KMS-11 (cell line): ENCODE measurements at regions not wholly inside any gene's neighbourhood (a gene's known extent, or its start where the extent isn't known, plus 50 kb on each side); places are given as distances from the start of the nearest gene placed in this dataset.

Experiments
- H2AFZ ChIP-seq: fragments of 200-600 bp; sonication (generic); 2 replicates; pipeline ENCODE4 v1.6.1; 2016; ENCODE audit warnings: antibody characterized with exemption, mixed run types, low read depth
- H3K27ac ChIP-seq: fragments of 200-600 bp; sonication (generic); 2 replicates; pipeline ENCODE4 v1.6.1; 2016; ENCODE audit warnings: mild to moderate bottlenecking, mixed run types
- H3K27me3 ChIP-seq: fragments of 200-600 bp; sonication (generic); 2 replicates; pipeline ENCODE4 v1.6.1; 2017; ENCODE audit warnings: mild to moderate bottlenecking, low read depth, mixed run types, moderate library complexity; ENCODE audit not compliant: insufficient read depth
- H3K36me3 ChIP-seq: fragments of 200-600 bp; sonication (generic); 2 replicates; pipeline ENCODE4 v1.6.1; 2017; ENCODE audit warnings: mild to moderate bottlenecking, mixed run types; ENCODE audit not compliant: insufficient read depth
- H3K4me1 ChIP-seq: fragments of 200-600 bp; sonication (generic); 2 replicates; pipeline ENCODE4 v1.6.1; 2016; ENCODE audit warnings: mild to moderate bottlenecking, low read depth, mixed run types; ENCODE audit not compliant: poor library complexity, severe bottlenecking
- H3K4me2 ChIP-seq: fragments of 200-600 bp; sonication (generic); 2 replicates; pipeline ENCODE4 v1.7.0; 2016; ENCODE audit warnings: mild to moderate bottlenecking, mixed run types
- H3K4me3 ChIP-seq: fragments of 200-600 bp; sonication (generic); IDR thresholded peaks from 2 replicates; pipeline ENCODE4 v1.6.1; 2017; ENCODE audit warnings: low read depth, low read length, mixed read lengths; ENCODE audit not compliant: insufficient read depth
- H3K79me2 ChIP-seq: fragments of 200-600 bp; sonication (generic); 2 replicates; pipeline ENCODE4 v1.6.1; 2016; ENCODE audit warnings: low read depth, mixed run types; ENCODE audit not compliant: insufficient read depth
- H3K9ac ChIP-seq: fragments of 200-600 bp; sonication (generic); 2 replicates; pipeline ENCODE4 v1.6.1; 2016; ENCODE audit warnings: mild to moderate bottlenecking, mixed run types
- H4K20me1 ChIP-seq: fragments of 200-600 bp; sonication (generic); 2 replicates; pipeline ENCODE4 v1.6.1; 2016; ENCODE audit warnings: mild to moderate bottlenecking, mixed run types; ENCODE audit not compliant: insufficient read depth
- TF ChIP-seq, protein P1 (sequence below): fragments of 200-600 bp; sonication (generic); conservative IDR thresholded peaks from 2 replicates; pipeline ENCODE4 v1.6.1; 2017; ENCODE audit warnings: low read depth, mild to moderate bottlenecking, antibody characterized with exemption, low read length, moderate library complexity, mixed read lengths

DNA sequence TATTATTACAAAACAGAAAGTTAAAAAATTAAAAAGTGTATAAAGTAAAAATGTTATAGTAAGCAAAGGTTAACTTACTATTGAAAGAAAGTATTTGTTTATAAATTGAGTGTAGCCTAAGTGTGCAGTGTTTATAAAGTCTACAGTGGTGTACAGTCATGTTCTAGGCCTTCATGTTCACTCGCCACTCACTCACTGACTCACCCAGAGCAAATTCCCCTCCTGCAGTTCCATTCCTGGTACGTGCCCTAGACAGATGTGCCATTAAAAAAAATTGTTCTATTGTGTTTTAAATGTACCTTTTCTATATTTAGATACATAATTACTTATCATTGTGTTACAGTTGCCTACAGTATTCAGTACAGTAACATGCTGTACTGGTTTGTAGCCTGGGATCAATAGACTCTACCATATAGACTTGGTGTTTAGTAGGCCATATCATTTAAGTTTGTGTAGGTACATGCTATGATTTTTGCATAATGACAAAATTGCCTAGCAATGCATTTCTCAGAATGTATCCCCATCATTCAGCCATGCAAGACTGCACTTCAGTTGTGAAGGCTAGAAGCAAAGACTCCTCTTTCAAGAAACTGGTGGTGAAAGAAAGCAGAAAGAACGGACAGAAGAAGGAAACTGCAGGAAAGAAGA, 100.6 kb downstream of the DACT1 start:
- no peaks in the 10 kb centered on the region for H3K36me3 ChIP-seq
- H2AFZ ChIP-seq, result no peak overlapping the region
- TF ChIP-seq, protein P1, sequence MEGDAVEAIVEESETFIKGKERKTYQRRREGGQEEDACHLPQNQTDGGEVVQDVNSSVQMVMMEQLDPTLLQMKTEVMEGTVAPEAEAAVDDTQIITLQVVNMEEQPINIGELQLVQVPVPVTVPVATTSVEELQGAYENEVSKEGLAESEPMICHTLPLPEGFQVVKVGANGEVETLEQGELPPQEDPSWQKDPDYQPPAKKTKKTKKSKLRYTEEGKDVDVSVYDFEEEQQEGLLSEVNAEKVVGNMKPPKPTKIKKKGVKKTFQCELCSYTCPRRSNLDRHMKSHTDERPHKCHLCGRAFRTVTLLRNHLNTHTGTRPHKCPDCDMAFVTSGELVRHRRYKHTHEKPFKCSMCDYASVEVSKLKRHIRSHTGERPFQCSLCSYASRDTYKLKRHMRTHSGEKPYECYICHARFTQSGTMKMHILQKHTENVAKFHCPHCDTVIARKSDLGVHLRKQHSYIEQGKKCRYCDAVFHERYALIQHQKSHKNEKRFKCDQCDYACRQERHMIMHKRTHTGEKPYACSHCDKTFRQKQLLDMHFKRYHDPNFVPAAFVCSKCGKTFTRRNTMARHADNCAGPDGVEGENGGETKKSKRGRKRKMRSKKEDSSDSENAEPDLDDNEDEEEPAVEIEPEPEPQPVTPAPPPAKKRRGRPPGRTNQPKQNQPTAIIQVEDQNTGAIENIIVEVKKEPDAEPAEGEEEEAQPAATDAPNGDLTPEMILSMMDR, result no peak
- H3K79me2 ChIP-seq, result no peaks in the 10 kb centered on the region
- H3K4me3 ChIP-seq, result no peak overlapping the region
- no peak overlapping the region for H3K4me2 ChIP-seq
- H4K20me1 ChIP-seq, result no peaks in the 10 kb centered on the region
- H3K9ac ChIP-seq, result no peak overlapping the region
- H3K27ac ChIP-seq, result no peak overlapping the region
- H3K27me3 ChIP-seq, result no peaks in the 10 kb centered on the region
- H3K4me1 ChIP-seq, result no peaks in the 10 kb centered on the region

DNA sequence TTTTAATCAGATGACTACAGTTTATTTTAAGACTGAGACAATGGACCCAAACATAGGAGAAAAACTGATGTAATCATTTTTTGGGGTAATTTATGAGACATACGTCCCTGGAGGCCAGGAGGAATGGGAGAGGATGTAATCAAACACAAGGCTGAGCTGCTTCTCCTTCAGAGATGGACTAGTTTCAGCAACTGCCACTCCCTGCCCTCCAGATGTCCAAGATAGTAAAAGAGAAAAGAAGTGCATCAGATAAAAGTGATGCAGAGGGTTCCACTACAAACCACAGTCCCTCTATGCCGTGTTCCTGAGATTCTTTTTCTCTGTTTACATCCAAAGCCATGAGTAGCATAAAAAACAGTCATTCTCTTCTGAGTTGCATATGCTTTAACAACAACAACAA, 101.1 kb downstream of the DACT1 start:
- H3K9ac ChIP-seq, result no peak overlapping the region
- TF ChIP-seq, protein P1, result no peak
- no peaks in the 10 kb centered on the region for H3K36me3 ChIP-seq
- H3K27ac ChIP-seq, result no peak overlapping the region
- H3K4me1 ChIP-seq, result no peaks in the 10 kb centered on the region
- H4K20me1 ChIP-seq, result no peaks in the 10 kb centered on the region
- no peak overlapping the region for H3K4me2 ChIP-seq
- no peaks in the 10 kb centered on the region for H3K79me2 ChIP-seq
- no peaks in the 10 kb centered on the region for H3K27me3 ChIP-seq
- H3K4me3 ChIP-seq, result no peak overlapping the region
- H2AFZ ChIP-seq, result no peak overlapping the region

DNA sequence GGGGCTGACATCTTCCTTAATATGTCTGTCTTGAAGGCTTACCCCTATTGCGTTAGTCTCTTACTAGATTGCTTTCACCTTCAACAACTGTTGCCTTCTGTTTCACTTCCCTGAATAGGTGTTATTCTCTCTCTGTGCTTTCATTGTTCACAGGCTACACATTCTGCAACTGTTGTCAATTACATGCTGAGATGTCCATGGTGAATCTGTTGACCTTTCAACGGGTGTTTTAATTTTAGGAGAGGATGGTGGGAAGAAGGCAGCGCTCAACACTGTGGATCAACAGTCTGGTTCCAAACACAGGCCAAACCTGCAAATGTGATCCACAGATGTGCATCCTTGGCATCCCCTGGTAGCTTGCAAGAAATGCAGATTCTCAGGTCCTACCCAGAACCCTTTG, 101.9 kb downstream of the DACT1 start:
- H3K27me3 ChIP-seq, result no peaks in the 10 kb centered on the region
- H2AFZ ChIP-seq, result no peak overlapping the region
- H4K20me1 ChIP-seq, result no peaks in the 10 kb centered on the region
- no peak overlapping the region for H3K9ac ChIP-seq
- H3K4me2 ChIP-seq, result no peak overlapping the region
- no peaks in the 10 kb centered on the region for H3K36me3 ChIP-seq
- TF ChIP-seq, protein P1, result no peak
- H3K4me3 ChIP-seq, result no peak overlapping the region
- H3K27ac ChIP-seq, result no peak overlapping the region
- H3K79me2 ChIP-seq, result no peaks in the 10 kb centered on the region
- no peaks in the 10 kb centered on the region for H3K4me1 ChIP-seq

DNA sequence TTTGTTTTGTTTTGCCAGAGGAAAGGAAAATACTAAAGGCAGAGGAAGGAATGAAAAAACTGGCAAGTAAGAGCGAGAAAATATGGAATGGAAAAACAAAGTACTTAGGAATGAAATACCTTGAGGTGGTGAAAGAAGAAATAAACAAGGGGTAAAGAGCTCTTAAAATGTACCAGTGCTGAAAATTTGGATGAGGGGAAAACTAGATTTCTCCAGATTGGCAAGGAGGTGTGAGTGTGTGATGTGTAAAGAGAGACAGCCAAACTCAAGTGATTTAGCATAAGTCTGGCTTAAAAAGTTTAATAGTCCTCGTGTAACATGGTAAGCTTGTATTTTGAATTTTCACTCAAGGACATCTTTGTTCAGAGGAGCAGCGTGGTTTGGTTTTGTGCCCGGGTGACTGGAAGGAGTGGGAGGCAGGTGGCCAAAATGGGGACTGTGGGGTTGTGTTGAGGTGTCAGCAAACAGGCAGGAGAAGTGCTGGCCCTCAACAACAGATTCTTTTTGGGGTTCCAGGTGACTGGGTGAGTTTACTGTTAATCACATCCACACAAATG, 102.7 kb downstream of the DACT1 start:
- TF ChIP-seq, protein P1, result no peak
- Histone ChIP-seq H4K20me1 (no peaks in the 10 kb centered on the region), H3K79me2 (no peaks in the 10 kb centered on the region), H3K36me3 (no peaks in the 10 kb centered on the region), H3K9ac (no peak overlapping the region), H3K4me3 (no peak overlapping the region), H3K4me2 (no peak overlapping the region), H3K27ac (no peak overlapping the region), H3K27me3 (no peaks in the 10 kb centered on the region), H2AFZ (no peak overlapping the region), H3K4me1 (no peaks in the 10 kb centered on the region)
